ENCODE measurements at regions not wholly inside any gene's neighbourhood (a gene's known extent, or its start where the extent isn't known, plus 50 kb on each side); places are given as distances from the start of the nearest gene placed in this dataset.

DNA sequence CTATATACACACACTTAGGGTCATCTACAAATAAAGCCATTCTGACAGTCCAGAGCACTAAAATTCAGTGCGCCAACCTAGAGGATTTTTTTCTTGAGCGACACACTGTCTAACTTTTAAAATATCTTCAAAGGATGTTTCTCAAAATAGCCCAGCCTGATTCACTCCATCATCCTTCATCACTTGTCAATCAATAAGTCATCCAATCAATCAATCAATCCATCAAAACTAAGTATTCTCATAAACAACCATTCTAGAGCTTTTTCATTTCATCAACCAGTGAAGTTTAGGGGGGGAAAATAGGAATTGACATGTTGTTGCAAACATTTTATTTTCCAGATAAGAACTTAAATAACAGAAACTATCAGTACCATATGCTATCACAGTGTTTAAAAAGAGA is 183.2 kb downstream of the HDGFL1 start:
- Histone ChIP-seq H3K4me1 (replicated peaks in 1 of 2) (no peaks in the 10 kb centered on the region), H3K36me3 (replicated peaks in 1 of 2) (no peaks in the 10 kb centered on the region), H3K27ac (no peak overlapping the region), H3K27me3 (no peaks in the 10 kb centered on the region), H3K9me3 (replicated peaks in 1 of 3) (no peaks in the 10 kb centered on the region), H3K4me3 (no peak overlapping the region)
- no peak for TF ChIP-seq POLR2A (IDR thresholded peaks at IDR 0.05)
- TF ChIP-seq, protein P1, sequence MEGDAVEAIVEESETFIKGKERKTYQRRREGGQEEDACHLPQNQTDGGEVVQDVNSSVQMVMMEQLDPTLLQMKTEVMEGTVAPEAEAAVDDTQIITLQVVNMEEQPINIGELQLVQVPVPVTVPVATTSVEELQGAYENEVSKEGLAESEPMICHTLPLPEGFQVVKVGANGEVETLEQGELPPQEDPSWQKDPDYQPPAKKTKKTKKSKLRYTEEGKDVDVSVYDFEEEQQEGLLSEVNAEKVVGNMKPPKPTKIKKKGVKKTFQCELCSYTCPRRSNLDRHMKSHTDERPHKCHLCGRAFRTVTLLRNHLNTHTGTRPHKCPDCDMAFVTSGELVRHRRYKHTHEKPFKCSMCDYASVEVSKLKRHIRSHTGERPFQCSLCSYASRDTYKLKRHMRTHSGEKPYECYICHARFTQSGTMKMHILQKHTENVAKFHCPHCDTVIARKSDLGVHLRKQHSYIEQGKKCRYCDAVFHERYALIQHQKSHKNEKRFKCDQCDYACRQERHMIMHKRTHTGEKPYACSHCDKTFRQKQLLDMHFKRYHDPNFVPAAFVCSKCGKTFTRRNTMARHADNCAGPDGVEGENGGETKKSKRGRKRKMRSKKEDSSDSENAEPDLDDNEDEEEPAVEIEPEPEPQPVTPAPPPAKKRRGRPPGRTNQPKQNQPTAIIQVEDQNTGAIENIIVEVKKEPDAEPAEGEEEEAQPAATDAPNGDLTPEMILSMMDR (IDR thresholded peaks at IDR 0.05), result no peak
- WGBS, 4 donors, result 86 to 93% (median 89%) methylated on average over 2 of the region's 2 CpGs
- intact Hi-C loops (cut with DNase I), result no loop called here
- DNase-seq, result no peak

DNA sequence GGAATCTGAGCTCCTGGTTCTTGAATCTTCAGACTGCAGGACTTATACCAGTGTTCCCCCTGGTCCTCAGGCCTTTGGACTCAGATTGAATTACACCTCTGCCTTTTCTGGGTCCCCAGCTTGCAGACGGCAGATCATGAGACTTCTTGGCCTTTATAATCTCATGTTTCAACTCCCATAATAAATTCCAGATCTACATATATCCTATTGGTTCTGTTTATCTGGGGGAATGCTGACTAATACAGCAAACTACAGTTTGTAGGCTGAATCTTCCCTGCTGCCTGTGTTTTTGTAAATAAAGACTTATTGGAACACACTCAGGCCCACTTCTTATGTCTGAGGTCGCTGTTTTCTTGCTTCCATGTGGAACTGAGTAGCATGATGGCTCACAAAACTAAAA is 184.7 kb downstream of the HDGFL1 start:
- no peaks in the 10 kb centered on the region for H3K9me3 ChIP-seq (replicated peaks in 1 of 3)
- DNase-seq, result no peak
- no peak overlapping the region for H3K27ac ChIP-seq
- no peaks in the 10 kb centered on the region for H3K4me1 ChIP-seq (replicated peaks in 1 of 2)
- intact Hi-C loops (cut with DNase I), result no loop called here
- H3K27me3 ChIP-seq, result no peaks in the 10 kb centered on the region
- H3K4me3 ChIP-seq, result no peak overlapping the region
- WGBS, 4 donors, result 27 to 42% (median 40%) methylated on average over 2 of the region's 2 CpGs
- no peaks in the 10 kb centered on the region for H3K36me3 ChIP-seq (replicated peaks in 1 of 2)
- TF ChIP-seq, protein P1 (IDR thresholded peaks at IDR 0.05), result no peak
- no peak for TF ChIP-seq POLR2A (IDR thresholded peaks at IDR 0.05)

DNA sequence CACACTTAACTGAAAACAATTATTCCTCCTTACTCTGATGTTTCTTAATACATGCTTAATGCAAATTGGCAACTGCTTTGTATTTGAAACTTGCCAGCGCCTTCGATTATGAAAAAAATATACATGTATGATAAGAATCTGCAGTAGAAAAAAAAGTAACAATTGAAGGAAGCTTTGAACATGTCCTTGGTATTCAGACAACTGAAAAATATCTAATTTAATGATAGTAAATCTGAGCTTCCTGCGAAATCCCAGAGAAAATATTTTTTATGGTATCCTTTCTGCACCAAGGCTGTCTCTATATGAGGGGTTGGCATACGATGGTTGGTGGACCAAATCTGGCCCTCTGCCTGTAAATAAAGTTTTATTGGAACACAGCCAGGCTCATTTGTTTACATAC is 186.2 kb downstream of the HDGFL1 start:
- intact Hi-C loops (cut with DNase I), result no loop called here
- no peak overlapping the region for H3K4me3 ChIP-seq
- H3K27ac ChIP-seq, result no peak overlapping the region
- no peak for TF ChIP-seq POLR2A (IDR thresholded peaks at IDR 0.05)
- TF ChIP-seq, protein P1 (IDR thresholded peaks at IDR 0.05), result no peak
- H3K4me1 ChIP-seq (replicated peaks in 1 of 2), result no peaks in the 10 kb centered on the region
- H3K36me3 ChIP-seq (replicated peaks in 1 of 2), result no peaks in the 10 kb centered on the region
- no peaks in the 10 kb centered on the region for H3K9me3 ChIP-seq (replicated peaks in 1 of 3)
- 57 to 66% (median 63%) methylated on average over 4 of the region's 4 CpGs for WGBS, 4 donors
- DNase-seq, result no peak
- H3K27me3 ChIP-seq, result no peaks in the 10 kb centered on the region

DNA sequence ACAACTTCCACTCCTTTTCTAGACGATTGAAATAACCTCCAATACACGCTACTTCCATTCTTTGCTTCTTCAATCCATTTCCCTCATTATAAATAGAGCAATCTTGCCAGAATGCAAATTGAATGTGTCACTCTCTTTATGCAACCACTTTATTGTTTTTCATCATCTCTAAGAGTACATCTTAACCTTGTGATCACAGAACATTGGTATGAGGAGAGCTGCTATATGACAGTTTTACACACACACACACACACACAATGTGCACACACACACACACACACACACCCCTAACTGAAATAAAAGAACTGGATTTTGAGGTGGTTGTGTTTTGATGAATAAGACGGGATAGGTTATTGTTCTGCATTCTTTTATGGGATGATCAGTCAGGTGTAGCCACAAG is 187.0 kb downstream of the HDGFL1 start:
- intact Hi-C loops (cut with DNase I), result no loop called here
- Histone ChIP-seq H3K27me3 (no peaks in the 10 kb centered on the region), H3K27ac (no peak overlapping the region), H3K9me3 (replicated peaks in 1 of 3) (no peaks in the 10 kb centered on the region), H3K4me3 (no peak overlapping the region), H3K36me3 (replicated peaks in 1 of 2) (no peaks in the 10 kb centered on the region), H3K4me1 (replicated peaks in 1 of 2) (no peaks in the 10 kb centered on the region)
- TF ChIP-seq POLR2A (IDR thresholded peaks at IDR 0.05), result no peak
- TF ChIP-seq, protein P1 (IDR thresholded peaks at IDR 0.05), result no peak
- DNase-seq, result no peak
- 74 to 81% (median 78%) methylated on average over 3 of the region's 3 CpGs for WGBS, 4 donors
